CD4-positive, CD25-positive, alpha-beta regulatory T cell (primary cell): ENCODE measurements at regions not wholly inside any gene's neighbourhood (a gene's known extent, or its start where the extent isn't known, plus 50 kb on each side); places are given as distances from the start of the nearest gene placed in this dataset.
"Not testable (repeated sequence)": the region's sequence is repeated elsewhere in the genome, so short reads cannot be mapped to it uniquely, and the experiment has no call there.

Experiments
- ATAC-seq, 2 donors: fragments of 150-1000 bp; cut with Tn5 transposase; one replicate each; pipeline ENCODE4 v1.10.0; 2021; ENCODE audit warnings: low read depth in 2 of 2, moderate number of reproducible peaks in 2 of 2, moderate library complexity in 1 of 2
- DNase-seq, 3 donors: peaks; one replicate each; pipeline versions ENCODE4 v3.0.0 to v3.0.0-alpha.2; 2012 to 2022; ENCODE audit warnings: mixed read lengths in 1 of 3
- H3K27ac ChIP-seq: one replicate; pipeline ENCODE4 v1.7.0; 2013; ENCODE audit warnings: mild to moderate bottlenecking, low read length; ENCODE audit not compliant: insufficient read depth, poor library complexity, severe bottlenecking
- H3K27me3 ChIP-seq: one replicate; pipeline ENCODE4 v1.7.0; 2013; ENCODE audit warnings: low read length; ENCODE audit not compliant: control insufficient read depth, insufficient read depth
- H3K36me3 ChIP-seq: one replicate; pipeline ENCODE4 v1.7.0; 2013; ENCODE audit warnings: mild to moderate bottlenecking, low read length, moderate library complexity; ENCODE audit not compliant: control insufficient read depth, insufficient read depth
- H3K4me1 ChIP-seq: 2 replicates; pipeline ENCODE4 v1.7.0; 2013; ENCODE audit warnings: mild to moderate bottlenecking, low read length; ENCODE audit not compliant: insufficient read depth, control insufficient read depth, poor library complexity, severe bottlenecking
- H3K4me3 ChIP-seq: one replicate; pipeline ENCODE4 v1.7.0; 2013; ENCODE audit warnings: low read depth, mild to moderate bottlenecking, low read length, moderate library complexity
- H3K9me3 ChIP-seq, 2 experiments: 1 replicate in 1 of 2; 2 replicates in 1 of 2; pipeline ENCODE4 v1.7.0; 2013; ENCODE audit warnings: low read length in 2 of 2, mild to moderate bottlenecking in 1 of 2, moderate library complexity in 1 of 2; ENCODE audit not compliant: control insufficient read depth in 2 of 2
- H3K27ac Mint-ChIP-seq, 3 donors: one replicate each; pipeline ENCODE4 v1.8.0; 2020 to 2022; ENCODE audit warnings: mild to moderate bottlenecking in 3 of 3, mixed read lengths in 3 of 3, moderate library complexity in 2 of 3
- H3K27me3 Mint-ChIP-seq: one replicate; pipeline ENCODE4 v1.8.0; 2022; ENCODE audit warnings: mild to moderate bottlenecking, mixed read lengths
- H3K36me3 Mint-ChIP-seq: one replicate; pipeline ENCODE4 v1.8.0; 2020; ENCODE audit warnings: mixed read lengths
- H3K4me1 Mint-ChIP-seq, 4 donors: one replicate each; pipeline ENCODE4 v1.8.0; 2020 to 2022; ENCODE audit warnings: mixed read lengths in 4 of 4, mild to moderate bottlenecking in 1 of 4
- H3K4me3 Mint-ChIP-seq, 4 donors: one replicate each; pipeline ENCODE4 v1.8.0; 2020 to 2022; ENCODE audit warnings: mild to moderate bottlenecking in 4 of 4, mixed read lengths in 4 of 4, moderate library complexity in 3 of 4
- H3K9me3 Mint-ChIP-seq, 7 donors: one replicate each; pipeline ENCODE4 v1.8.0; 2020 to 2022; ENCODE audit warnings: mixed read lengths in 7 of 7, mild to moderate bottlenecking in 3 of 7, moderate library complexity in 2 of 7

- Histone ChIP-seq H3K27me3 (no peaks in the 10 kb centered on the region), H3K9me3 (no peaks in the 10 kb centered on the region), H3K36me3 (no peaks in the 10 kb centered on the region), H3K4me3 (no peak overlapping the region), H3K4me1 (no peaks in the 10 kb centered on the region), H3K27ac (no peak overlapping the region)
- ATAC-seq (no peak), DNase-seq (no peak)
- Mint-ChIP-seq H3K36me3 (no peaks in the 10 kb centered on the region), H3K27ac (no peak overlapping the region), H3K9me3 (peaks cover 0 to 14% (median 6%) of the 10 kb centered on the region in 7 donors), H3K4me3 (no peak overlapping the region), H3K4me1 (no peaks in the 10 kb centered on the region), H3K27me3 (no peaks in the 10 kb centered on the region)
Measured at GRCh38 chr5:89816038-89816437, 593.5 kb downstream of the CETN3 start.

- not testable (repeated sequence) for H3K4me1 ChIP-seq, H3K9me3 ChIP-seq, H3K27ac Mint-ChIP-seq, DNase-seq, H3K4me1 Mint-ChIP-seq, H3K27ac ChIP-seq, H3K36me3 ChIP-seq, H3K27me3 ChIP-seq, H3K4me3 Mint-ChIP-seq, H3K4me3 ChIP-seq, H3K27me3 Mint-ChIP-seq, H3K36me3 Mint-ChIP-seq, ATAC-seq
- peaks cover 3 to 20% (median 9%) of the 10 kb centered on the region in 7 donors for H3K9me3 Mint-ChIP-seq
Measured at GRCh38 chr5:89800735-89801134, 608.8 kb downstream of the CETN3 start.

- not testable (repeated sequence) for DNase-seq, H3K27ac ChIP-seq, H3K9me3 ChIP-seq, ATAC-seq, H3K4me3 ChIP-seq, H3K4me1 ChIP-seq, H3K27me3 ChIP-seq, H3K36me3 Mint-ChIP-seq, H3K27ac Mint-ChIP-seq, H3K36me3 ChIP-seq, H3K4me3 Mint-ChIP-seq, H3K4me1 Mint-ChIP-seq, H3K27me3 Mint-ChIP-seq
- peaks cover 0 to 13% (median 8%) of the 10 kb centered on the region in 7 donors for H3K9me3 Mint-ChIP-seq
Measured at GRCh38 chr5:89794504-89794903, 615.1 kb downstream of the CETN3 start.

GRCh38 chr5:89779734-89780133 lies 629.8 kb downstream of the CETN3 start:
- peaks cover 0 to 49% (median 16%) of the 10 kb centered on the region in 7 donors for H3K9me3 Mint-ChIP-seq
- not testable (repeated sequence) for ATAC-seq, H3K4me1 ChIP-seq, H3K27me3 ChIP-seq, H3K36me3 ChIP-seq, H3K27ac ChIP-seq, DNase-seq, H3K36me3 Mint-ChIP-seq, H3K4me1 Mint-ChIP-seq, H3K27me3 Mint-ChIP-seq, H3K4me3 Mint-ChIP-seq, H3K27ac Mint-ChIP-seq, H3K4me3 ChIP-seq
- H3K9me3 ChIP-seq: peaks cover 5 to 28% of the 10 kb centered on the region in 2 experiments

GRCh38 chr5:89777758-89778157 lies 631.8 kb downstream of the CETN3 start:
- Mint-ChIP-seq H3K4me1 (no peaks in the 10 kb centered on the region), H3K36me3 (no peaks in the 10 kb centered on the region), H3K27ac (no peak overlapping the region), H3K9me3 (peaks cover 0 to 54% (median 15%) of the 10 kb centered on the region in 7 donors), H3K4me3 (no peak overlapping the region), H3K27me3 (no peaks in the 10 kb centered on the region)
- Histone ChIP-seq H3K36me3 (no peaks in the 10 kb centered on the region), H3K9me3 (peaks cover 5 to 28% of the 10 kb centered on the region in 2 experiments), H3K27me3 (no peaks in the 10 kb centered on the region), H3K4me1 (no peaks in the 10 kb centered on the region), H3K4me3 (no peak overlapping the region), H3K27ac (no peak overlapping the region)
- no peak for ATAC-seq
- DNase-seq: no peak

GRCh38 chr5:89769975-89770374 lies 639.6 kb downstream of the CETN3 start:
- no peak for DNase-seq
- H3K4me1 ChIP-seq: no peaks in the 10 kb centered on the region
- Mint-ChIP-seq H3K27me3 (no peaks in the 10 kb centered on the region), H3K27ac (no peak overlapping the region), H3K4me1 (no peaks in the 10 kb centered on the region), H3K36me3 (no peaks in the 10 kb centered on the region), H3K9me3 (peaks cover 3 to 15% (median 5%) of the 10 kb centered on the region in 7 donors), H3K4me3 (no peak overlapping the region)
- no peak for ATAC-seq
- no peaks in the 10 kb centered on the region for H3K36me3 ChIP-seq
- H3K9me3 ChIP-seq: no peaks in the 10 kb centered on the region
- H3K27ac ChIP-seq: no peak overlapping the region
- H3K27me3 ChIP-seq: no peaks in the 10 kb centered on the region
- no peak overlapping the region for H3K4me3 ChIP-seq

- Histone ChIP-seq H3K27ac (no peak overlapping the region), H3K9me3 (no peaks in the 10 kb centered on the region), H3K4me3 (no peak overlapping the region), H3K36me3 (no peaks in the 10 kb centered on the region), H3K4me1 (no peaks in the 10 kb centered on the region), H3K27me3 (no peaks in the 10 kb centered on the region)
- H3K4me1 Mint-ChIP-seq: no peaks in the 10 kb centered on the region
- no peak for DNase-seq
- no peak overlapping the region for H3K27ac Mint-ChIP-seq
- no peak overlapping the region for H3K4me3 Mint-ChIP-seq
- no peak for ATAC-seq
- H3K36me3 Mint-ChIP-seq: no peaks in the 10 kb centered on the region
- H3K9me3 Mint-ChIP-seq: peaks cover 0 to 6% (median 2%) of the 10 kb centered on the region in 7 donors
- no peaks in the 10 kb centered on the region for H3K27me3 Mint-ChIP-seq
Measured at GRCh38 chr5:89759802-89760201, 649.8 kb downstream of the CETN3 start.

- H3K36me3 ChIP-seq: no peaks in the 10 kb centered on the region
- DNase-seq: no peak
- Mint-ChIP-seq H3K27me3 (no peaks in the 10 kb centered on the region), H3K9me3 (peaks cover 0 to 6% (median 2%) of the 10 kb centered on the region in 7 donors), H3K4me3 (no peak overlapping the region), H3K36me3 (no peaks in the 10 kb centered on the region), H3K4me1 (no peaks in the 10 kb centered on the region), H3K27ac (no peak overlapping the region)
- ATAC-seq: no peak
- no peaks in the 10 kb centered on the region for H3K9me3 ChIP-seq
- no peaks in the 10 kb centered on the region for H3K27me3 ChIP-seq
- no peak overlapping the region for H3K27ac ChIP-seq
- H3K4me3 ChIP-seq: no peak overlapping the region
- no peaks in the 10 kb centered on the region for H3K4me1 ChIP-seq
Measured at GRCh38 chr5:89758146-89758545, 651.4 kb downstream of the CETN3 start.
